Stimulated activated naive CD8-positive, alpha-beta T cell treated with anti-CD3 and anti-CD28 coated beads, Interleukin-15, amount 100 ng/mL, for 72 hours (primary cell): ENCODE measurements at regions not wholly inside any gene's neighbourhood (a gene's known extent, or its start where the extent isn't known, plus 50 kb on each side); places are given as distances from the start of the nearest gene placed in this dataset.

ENCODE experiments used
- ATAC-seq: fragments of 150-1000 bp; cut with Tn5 transposase; 2 replicates; pipeline ENCODE4 v1.10.0; 2021; ENCODE audit warnings: mild to moderate bottlenecking, moderate library complexity
- DNase-seq, 2 donors: peaks; one replicate each; pipeline ENCODE4 v3.0.0; 2021 to 2022
- H3K27ac Mint-ChIP-seq, 2 donors: one replicate each; pipeline ENCODE4 v1.8.0; 2022; ENCODE audit warnings: mild to moderate bottlenecking in 2 of 2, mixed read lengths in 2 of 2, moderate library complexity in 2 of 2
- H3K27me3 Mint-ChIP-seq: one replicate; pipeline ENCODE4 v1.8.0; 2022; ENCODE audit warnings: mixed read lengths
- H3K4me1 Mint-ChIP-seq: one replicate; pipeline ENCODE4 v1.8.0; 2022; ENCODE audit warnings: mild to moderate bottlenecking, mixed read lengths
- H3K4me3 Mint-ChIP-seq, 2 donors: one replicate each; pipeline ENCODE4 v1.8.0; 2022; ENCODE audit warnings: mild to moderate bottlenecking in 2 of 2, mixed read lengths in 2 of 2, moderate library complexity in 1 of 2
- H3K9me3 Mint-ChIP-seq, 2 donors: one replicate each; pipeline ENCODE4 v1.8.0; 2022; ENCODE audit warnings: mixed read lengths in 2 of 2

DNA sequence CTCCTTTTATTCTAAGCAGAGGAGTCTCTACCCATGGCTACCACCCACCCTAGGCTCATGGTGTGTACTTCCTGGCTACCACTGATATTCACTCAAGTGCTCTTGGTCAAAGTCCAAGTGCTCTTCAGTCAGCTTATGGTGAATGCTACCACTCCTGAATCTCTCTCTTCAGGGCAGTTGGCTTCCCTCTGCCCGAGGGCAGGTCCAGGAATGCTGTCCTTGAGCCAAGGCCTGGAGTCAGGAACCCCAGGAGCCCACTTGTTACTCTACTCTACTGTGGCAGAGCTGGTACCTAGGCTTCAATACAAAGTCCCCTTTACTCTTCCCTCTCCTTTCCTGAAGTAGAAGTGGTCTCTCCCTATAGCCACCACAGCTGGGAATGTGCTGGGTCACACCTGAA lies 226.0 kb downstream of the DIPK2A start:
- Mint-ChIP-seq H3K27me3 (no peaks in the 10 kb centered on the region), H3K27ac (no peak overlapping the region), H3K4me1 (no peaks in the 10 kb centered on the region), H3K9me3 (peaks cover 20 to 28% of the 10 kb centered on the region in 2 donors), H3K4me3 (no peak overlapping the region)
- DNase-seq (no peak), ATAC-seq (no peak)

DNA sequence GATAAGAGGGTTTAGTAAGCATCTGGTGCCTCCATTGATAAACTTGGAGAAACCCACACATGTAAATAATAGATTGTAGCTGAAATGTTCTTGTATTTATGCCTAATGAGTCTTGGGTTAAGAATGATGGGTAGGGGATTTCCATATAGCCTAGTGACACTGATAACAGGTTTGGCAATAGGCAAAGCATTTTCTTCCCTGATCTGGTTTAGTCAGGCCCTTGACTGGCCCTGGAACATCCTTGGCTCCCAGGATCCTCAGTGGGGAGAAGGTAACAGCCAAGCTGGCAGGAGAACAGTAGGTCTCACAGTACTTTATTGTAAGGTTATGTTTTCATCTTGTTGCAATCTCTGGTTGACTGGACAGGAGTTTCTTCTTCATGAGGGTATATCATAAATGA lies 228.4 kb downstream of the DIPK2A start:
- Mint-ChIP-seq H3K4me1 (no peaks in the 10 kb centered on the region), H3K27ac (no peak overlapping the region), H3K4me3 (no peak overlapping the region), H3K9me3 (peaks cover 6 to 17% of the 10 kb centered on the region in 2 donors), H3K27me3 (no peaks in the 10 kb centered on the region)
- no peak for DNase-seq
- no peak for ATAC-seq

- H3K27ac Mint-ChIP-seq = no peak overlapping the region
- DNase-seq (no peak), ATAC-seq (no peak)
- H3K4me1 Mint-ChIP-seq = no peaks in the 10 kb centered on the region
- H3K9me3 Mint-ChIP-seq = peaks cover 5 to 14% of the 10 kb centered on the region in 2 donors
- no peaks in the 10 kb centered on the region for H3K27me3 Mint-ChIP-seq
- no peak overlapping the region for H3K4me3 Mint-ChIP-seq
Measured at GRCh38 chr3:144200466-144200865, 228.8 kb downstream of the DIPK2A start.

- DNase-seq (no peak), ATAC-seq (no peak)
- Mint-ChIP-seq H3K4me3 (no peak overlapping the region), H3K4me1 (no peaks in the 10 kb centered on the region), H3K9me3 (peaks cover 0 to 5% of the 10 kb centered on the region in 2 donors), H3K27me3 (no peaks in the 10 kb centered on the region), H3K27ac (no peak overlapping the region)
Measured at GRCh38 chr3:144221761-144222160, 250.1 kb downstream of the DIPK2A start.

DNA sequence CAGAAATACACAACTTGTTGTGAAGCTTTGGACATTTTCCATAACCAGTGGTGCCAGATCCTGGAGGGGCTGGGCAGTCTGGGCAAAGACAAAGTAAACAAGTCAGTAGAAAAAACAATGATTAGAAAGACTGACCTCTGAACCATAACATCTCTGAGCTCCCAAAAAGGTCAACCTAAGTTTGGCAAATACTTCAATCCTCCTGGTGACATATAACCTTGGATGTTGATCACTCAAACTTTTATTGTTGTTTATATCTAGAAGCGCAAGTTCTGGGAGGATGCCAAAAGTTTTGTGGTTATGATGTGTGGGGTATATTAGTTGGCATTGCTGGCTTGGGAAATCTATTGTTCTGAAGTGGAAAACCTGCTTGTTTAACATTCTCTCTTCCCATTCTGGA lies 257.7 kb downstream of the DIPK2A start:
- no peaks in the 10 kb centered on the region for H3K9me3 Mint-ChIP-seq
- no peaks in the 10 kb centered on the region for H3K27me3 Mint-ChIP-seq
- H3K27ac Mint-ChIP-seq = no peak overlapping the region
- no peak overlapping the region for H3K4me3 Mint-ChIP-seq
- DNase-seq = no peak
- ATAC-seq = no peak
- H3K4me1 Mint-ChIP-seq = no peaks in the 10 kb centered on the region

DNA sequence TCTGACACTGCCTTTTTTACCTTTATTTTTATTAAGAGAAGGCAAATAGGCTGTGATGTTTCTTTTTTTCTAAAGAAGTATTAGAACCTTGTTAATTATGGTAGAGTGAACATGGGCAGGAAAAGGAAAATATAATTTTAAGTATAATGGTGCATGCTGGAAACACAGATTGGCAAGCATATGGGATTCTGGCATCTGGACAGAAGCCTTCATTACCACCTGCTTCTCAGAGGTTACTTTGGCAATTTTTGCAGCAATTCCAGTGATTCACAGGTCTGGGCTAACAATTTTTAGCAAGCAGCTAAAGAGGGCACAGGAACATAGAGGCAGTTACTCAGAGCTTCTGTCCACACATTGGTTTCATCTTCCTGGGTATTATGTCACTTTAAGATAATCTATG lies 258.3 kb downstream of the DIPK2A start:
- no peaks in the 10 kb centered on the region for H3K27me3 Mint-ChIP-seq
- DNase-seq = no peak
- H3K9me3 Mint-ChIP-seq = no peaks in the 10 kb centered on the region
- no peak overlapping the region for H3K4me3 Mint-ChIP-seq
- H3K4me1 Mint-ChIP-seq = no peaks in the 10 kb centered on the region
- no peak for ATAC-seq
- no peak overlapping the region for H3K27ac Mint-ChIP-seq

DNA sequence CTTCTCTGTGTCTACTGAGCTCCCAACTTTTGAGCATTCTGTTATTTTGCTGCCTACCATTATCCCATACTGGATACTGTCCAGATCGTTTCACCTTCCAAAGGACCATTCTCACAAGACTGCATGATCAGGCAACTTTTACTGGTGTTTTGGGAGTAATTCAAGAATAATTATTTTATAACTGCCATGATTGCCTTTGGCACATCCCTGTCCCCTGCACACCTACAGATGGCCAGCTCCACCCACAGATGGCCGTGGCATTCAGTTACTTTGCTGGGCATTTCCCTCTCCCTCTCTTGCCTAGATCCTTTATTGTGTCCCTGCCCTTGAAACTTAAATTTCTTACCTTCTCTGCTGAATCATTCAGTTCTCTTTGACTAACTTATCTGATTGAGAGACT lies 263.9 kb downstream of the DIPK2A start:
- Mint-ChIP-seq H3K27ac (no peak overlapping the region), H3K27me3 (peaks cover 12% of the 10 kb centered on the region), H3K4me1 (no peaks in the 10 kb centered on the region), H3K9me3 (no peaks in the 10 kb centered on the region), H3K4me3 (no peak overlapping the region)
- ATAC-seq = no peak
- no peak for DNase-seq

GRCh38 chr3:144237351-144237750 lies 265.7 kb downstream of the DIPK2A start:
- no peaks in the 10 kb centered on the region for H3K9me3 Mint-ChIP-seq
- H3K27ac Mint-ChIP-seq = no peak overlapping the region
- H3K4me3 Mint-ChIP-seq = no peak overlapping the region
- peaks cover 12% of the 10 kb centered on the region for H3K27me3 Mint-ChIP-seq
- no peaks in the 10 kb centered on the region for H3K4me1 Mint-ChIP-seq
- DNase-seq (no peak), ATAC-seq (no peak)

DNA sequence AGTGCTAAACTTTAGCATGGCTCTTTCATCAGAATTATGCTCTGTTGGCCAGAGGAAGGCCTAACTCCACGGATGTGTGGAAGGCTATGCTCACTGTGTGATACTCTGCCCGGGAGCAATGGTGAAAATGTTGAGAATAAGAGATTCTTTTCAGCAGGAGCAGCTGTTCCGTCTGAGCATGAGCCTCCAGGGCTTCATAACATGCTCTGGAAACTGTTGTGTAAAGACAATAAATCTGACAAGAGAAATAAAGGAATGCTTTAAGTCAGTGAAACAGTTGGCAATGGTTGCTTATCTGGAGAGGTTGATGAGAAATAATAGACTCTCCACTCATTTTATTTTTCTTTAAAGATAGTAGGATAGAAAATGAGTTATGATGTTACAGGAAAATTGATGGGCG lies 269.8 kb downstream of the DIPK2A start:
- no peak overlapping the region for H3K4me3 Mint-ChIP-seq
- DNase-seq (no peak), ATAC-seq (no peak)
- no peaks in the 10 kb centered on the region for H3K9me3 Mint-ChIP-seq
- no peaks in the 10 kb centered on the region for H3K4me1 Mint-ChIP-seq
- peaks cover 12% of the 10 kb centered on the region for H3K27me3 Mint-ChIP-seq
- H3K27ac Mint-ChIP-seq = no peak overlapping the region

GRCh38 chr3:144242747-144243146 lies 271.1 kb downstream of the DIPK2A start:
- Mint-ChIP-seq H3K4me3 (no peak overlapping the region), H3K4me1 (no peaks in the 10 kb centered on the region), H3K27me3 (peaks cover 2% of the 10 kb centered on the region), H3K9me3 (no peaks in the 10 kb centered on the region), H3K27ac (no peak overlapping the region)
- ATAC-seq (no peak), DNase-seq (no peak)

DNA sequence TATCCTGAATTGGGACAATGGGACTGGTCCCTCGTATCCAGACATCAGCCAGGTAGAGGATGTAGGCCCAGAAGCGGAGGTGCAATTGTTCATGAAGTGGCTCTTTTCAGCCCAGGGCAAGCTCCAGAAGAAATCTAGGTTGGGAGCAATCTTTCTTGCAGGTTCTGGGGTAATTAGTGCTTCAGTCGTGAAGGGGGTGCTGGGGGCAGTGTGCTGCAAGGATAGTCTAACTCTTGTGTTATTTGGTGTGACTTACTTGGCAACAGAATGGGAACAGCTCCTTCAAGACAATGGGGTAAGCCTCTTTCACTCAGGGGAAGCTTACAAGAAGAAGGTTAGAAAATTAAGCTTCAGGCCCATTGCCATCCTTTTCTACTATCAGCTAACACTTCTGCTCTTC lies 273.0 kb downstream of the DIPK2A start:
- H3K9me3 Mint-ChIP-seq = no peaks in the 10 kb centered on the region
- DNase-seq (no peak), ATAC-seq (no peak)
- H3K27ac Mint-ChIP-seq = no peak overlapping the region
- no peaks in the 10 kb centered on the region for H3K27me3 Mint-ChIP-seq
- no peak overlapping the region for H3K4me3 Mint-ChIP-seq
- H3K4me1 Mint-ChIP-seq = no peaks in the 10 kb centered on the region

- DNase-seq = no peak
- H3K4me1 Mint-ChIP-seq = no peaks in the 10 kb centered on the region
- H3K9me3 Mint-ChIP-seq = no peaks in the 10 kb centered on the region
- peaks cover 24% of the 10 kb centered on the region for H3K27me3 Mint-ChIP-seq
- no peak overlapping the region for H3K27ac Mint-ChIP-seq
- no peak for ATAC-seq
- no peak overlapping the region for H3K4me3 Mint-ChIP-seq
Measured at GRCh38 chr3:144252896-144253295, 281.3 kb downstream of the DIPK2A start.

GRCh38 chr3:144257381-144257780 lies 285.8 kb downstream of the DIPK2A start:
- H3K27me3 Mint-ChIP-seq = peaks cover 31% of the 10 kb centered on the region
- H3K4me3 Mint-ChIP-seq = no peak overlapping the region
- H3K4me1 Mint-ChIP-seq = no peaks in the 10 kb centered on the region
- DNase-seq (no peak), ATAC-seq (no peak)
- H3K27ac Mint-ChIP-seq = no peak overlapping the region
- no peaks in the 10 kb centered on the region for H3K9me3 Mint-ChIP-seq

DNA sequence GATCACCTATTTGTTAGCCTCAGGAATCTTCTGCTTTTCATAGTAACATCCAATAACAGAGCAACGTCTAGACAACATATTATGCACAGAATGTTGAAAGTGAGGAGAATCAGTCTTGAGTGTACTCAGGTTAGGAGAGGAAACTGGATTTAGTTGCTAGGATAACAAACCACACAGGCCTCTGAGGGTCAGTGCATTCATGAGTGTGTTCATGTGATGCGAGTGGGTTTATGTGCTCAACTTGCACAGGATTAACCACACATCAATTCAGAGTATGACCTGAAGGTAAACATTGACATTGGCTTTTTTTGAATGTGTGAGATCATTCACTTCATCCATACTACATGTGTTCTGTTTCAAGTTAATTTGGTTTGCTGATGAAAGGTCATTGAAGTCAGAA lies 287.6 kb downstream of the DIPK2A start:
- H3K27me3 Mint-ChIP-seq = peaks cover 27% of the 10 kb centered on the region
- H3K9me3 Mint-ChIP-seq = no peaks in the 10 kb centered on the region
- DNase-seq (no peak), ATAC-seq (no peak)
- no peak overlapping the region for H3K4me3 Mint-ChIP-seq
- no peak overlapping the region for H3K27ac Mint-ChIP-seq
- H3K4me1 Mint-ChIP-seq = no peaks in the 10 kb centered on the region

GRCh38 chr3:144263706-144264105 lies 292.1 kb downstream of the DIPK2A start:
- H3K27me3 Mint-ChIP-seq = peaks cover 7% of the 10 kb centered on the region
- H3K4me3 Mint-ChIP-seq = no peak overlapping the region
- DNase-seq (no peak), ATAC-seq (no peak)
- H3K4me1 Mint-ChIP-seq = no peaks in the 10 kb centered on the region
- H3K27ac Mint-ChIP-seq = no peak overlapping the region
- H3K9me3 Mint-ChIP-seq = no peaks in the 10 kb centered on the region

DNA sequence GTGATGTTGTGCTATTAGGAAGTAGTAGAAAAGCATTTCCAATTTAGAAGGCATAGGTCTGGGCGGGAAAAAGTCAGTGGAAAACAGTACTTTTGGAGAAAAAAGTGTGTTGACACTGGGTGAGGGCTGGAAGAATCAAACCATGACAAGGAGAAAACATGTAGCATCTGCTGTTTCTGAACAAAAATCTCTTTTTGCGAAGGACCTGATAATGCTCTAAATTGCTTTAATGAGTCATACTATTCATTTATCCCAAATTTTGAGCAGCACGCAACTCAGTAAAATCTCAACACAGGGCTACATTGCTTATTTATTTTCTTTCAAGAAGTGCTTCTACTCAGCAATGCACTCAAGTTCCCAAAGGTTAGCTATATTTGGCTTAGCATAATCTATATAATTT lies 292.7 kb downstream of the DIPK2A start:
- H3K27ac Mint-ChIP-seq = no peak overlapping the region
- DNase-seq (no peak), ATAC-seq (no peak)
- no peaks in the 10 kb centered on the region for H3K4me1 Mint-ChIP-seq
- no peaks in the 10 kb centered on the region for H3K9me3 Mint-ChIP-seq
- peaks cover 7% of the 10 kb centered on the region for H3K27me3 Mint-ChIP-seq
- H3K4me3 Mint-ChIP-seq = no peak overlapping the region

DNA sequence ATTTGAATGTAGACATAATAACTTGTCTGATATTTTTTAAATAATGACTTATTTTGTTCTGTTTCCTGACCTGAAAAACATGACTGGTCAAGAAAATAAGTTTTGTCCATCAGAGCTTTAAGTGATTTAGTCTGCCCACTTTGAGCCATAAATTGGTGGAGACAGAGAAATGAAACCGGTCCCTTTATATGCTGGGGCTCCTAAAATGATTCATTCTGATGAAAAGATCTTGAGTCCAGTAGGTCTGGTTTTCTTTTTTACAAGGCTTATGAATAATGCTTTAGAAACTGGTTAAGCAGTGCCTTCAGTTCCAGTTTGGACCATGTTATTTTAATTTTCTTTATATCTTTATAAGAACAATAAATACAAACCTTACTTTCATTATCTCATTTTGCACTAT lies 293.2 kb downstream of the DIPK2A start:
- no peak overlapping the region for H3K27ac Mint-ChIP-seq
- no peaks in the 10 kb centered on the region for H3K4me1 Mint-ChIP-seq
- H3K4me3 Mint-ChIP-seq = no peak overlapping the region
- DNase-seq = no peak
- H3K27me3 Mint-ChIP-seq = peaks cover 7% of the 10 kb centered on the region
- no peaks in the 10 kb centered on the region for H3K9me3 Mint-ChIP-seq
- ATAC-seq = no peak
